GM12864 (cell line): ENCODE measurements at regions not wholly inside any gene's neighbourhood (a gene's known extent, or its start where the extent isn't known, plus 50 kb on each side); places are given as distances from the start of the nearest gene placed in this dataset.
A peak's percentile ranks its signal among the peaks of the same experiment; 100 is the strongest.

Experiments
- DNase-seq: peaks from one replicate; pipeline ENCODE4 v3.0.0-alpha.2; 2011; ENCODE audit warnings: low read depth
- H3K4me3 ChIP-seq: 2 replicates; pipeline ENCODE4 v1.5.1; 2011; ENCODE audit warnings: mild to moderate bottlenecking, low read depth, low read length, control low read depth
- TF ChIP-seq, protein P1 (sequence below): IDR thresholded peaks from 2 replicates; pipeline ENCODE4 v1.5.1; 2011; ENCODE audit warnings: low read depth, mild to moderate bottlenecking, moderate library complexity, low read length, control low read depth, inconsistent platforms; ENCODE audit errors: missing control alignments

DNA sequence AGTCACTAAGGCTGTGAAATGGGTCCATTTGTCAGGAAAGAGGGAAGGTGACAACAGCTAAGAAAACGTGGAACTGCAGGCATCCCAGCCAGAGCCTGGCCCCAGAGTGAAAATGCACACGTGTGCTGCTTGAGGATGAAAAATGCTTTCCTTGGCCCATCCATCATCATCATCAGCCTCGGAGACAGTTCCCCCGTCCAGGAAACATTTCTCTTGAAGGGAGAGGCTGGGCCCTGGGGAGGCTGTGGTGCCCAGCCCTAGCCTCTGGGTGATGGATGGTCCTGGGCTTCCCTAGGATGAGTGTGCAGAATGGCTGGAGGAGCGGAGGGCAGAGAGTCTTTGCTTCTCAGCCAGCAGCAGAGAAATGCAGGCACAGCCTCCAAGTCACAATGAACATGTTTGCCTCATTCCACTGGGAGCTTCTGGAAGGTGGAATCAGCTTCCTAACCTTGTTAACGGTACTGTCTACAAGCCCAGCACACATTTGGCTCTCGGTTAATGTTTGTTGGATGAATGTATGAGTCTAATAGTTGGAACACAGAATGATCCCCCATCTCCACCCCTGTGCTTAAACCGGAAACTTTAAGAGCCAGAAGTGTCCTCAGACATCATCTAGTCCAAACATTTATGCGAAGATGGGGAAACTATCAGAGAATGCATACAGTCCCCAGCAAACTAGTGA is 164.0 kb downstream of the RDH14 start:
- DNase-seq = no peak
- TF ChIP-seq, protein P1, sequence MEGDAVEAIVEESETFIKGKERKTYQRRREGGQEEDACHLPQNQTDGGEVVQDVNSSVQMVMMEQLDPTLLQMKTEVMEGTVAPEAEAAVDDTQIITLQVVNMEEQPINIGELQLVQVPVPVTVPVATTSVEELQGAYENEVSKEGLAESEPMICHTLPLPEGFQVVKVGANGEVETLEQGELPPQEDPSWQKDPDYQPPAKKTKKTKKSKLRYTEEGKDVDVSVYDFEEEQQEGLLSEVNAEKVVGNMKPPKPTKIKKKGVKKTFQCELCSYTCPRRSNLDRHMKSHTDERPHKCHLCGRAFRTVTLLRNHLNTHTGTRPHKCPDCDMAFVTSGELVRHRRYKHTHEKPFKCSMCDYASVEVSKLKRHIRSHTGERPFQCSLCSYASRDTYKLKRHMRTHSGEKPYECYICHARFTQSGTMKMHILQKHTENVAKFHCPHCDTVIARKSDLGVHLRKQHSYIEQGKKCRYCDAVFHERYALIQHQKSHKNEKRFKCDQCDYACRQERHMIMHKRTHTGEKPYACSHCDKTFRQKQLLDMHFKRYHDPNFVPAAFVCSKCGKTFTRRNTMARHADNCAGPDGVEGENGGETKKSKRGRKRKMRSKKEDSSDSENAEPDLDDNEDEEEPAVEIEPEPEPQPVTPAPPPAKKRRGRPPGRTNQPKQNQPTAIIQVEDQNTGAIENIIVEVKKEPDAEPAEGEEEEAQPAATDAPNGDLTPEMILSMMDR = no peak
- no peak overlapping the region for H3K4me3 ChIP-seq

DNA sequence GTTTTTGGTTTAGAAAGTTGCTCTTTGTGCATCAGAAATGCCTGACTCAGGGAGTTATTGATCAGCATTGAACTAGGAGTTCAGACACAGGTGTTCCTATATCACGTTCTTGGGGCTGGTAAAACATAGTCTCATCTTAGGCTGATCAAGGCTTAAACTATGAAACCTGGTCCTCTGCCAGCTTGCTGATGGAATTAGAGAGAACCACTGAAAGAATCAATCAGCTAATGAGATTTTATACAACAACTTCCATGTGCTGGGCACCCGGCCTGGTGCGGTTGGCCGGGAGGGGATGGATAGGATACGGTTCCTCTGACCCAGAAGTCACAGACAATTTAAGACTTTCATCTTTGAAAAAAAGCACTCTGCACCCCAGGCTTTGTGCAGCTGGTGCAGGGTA is 164.9 kb downstream of the RDH14 start:
- H3K4me3 ChIP-seq = no peak overlapping the region
- DNase-seq = no peak
- TF ChIP-seq, protein P1 = no peak

DNA sequence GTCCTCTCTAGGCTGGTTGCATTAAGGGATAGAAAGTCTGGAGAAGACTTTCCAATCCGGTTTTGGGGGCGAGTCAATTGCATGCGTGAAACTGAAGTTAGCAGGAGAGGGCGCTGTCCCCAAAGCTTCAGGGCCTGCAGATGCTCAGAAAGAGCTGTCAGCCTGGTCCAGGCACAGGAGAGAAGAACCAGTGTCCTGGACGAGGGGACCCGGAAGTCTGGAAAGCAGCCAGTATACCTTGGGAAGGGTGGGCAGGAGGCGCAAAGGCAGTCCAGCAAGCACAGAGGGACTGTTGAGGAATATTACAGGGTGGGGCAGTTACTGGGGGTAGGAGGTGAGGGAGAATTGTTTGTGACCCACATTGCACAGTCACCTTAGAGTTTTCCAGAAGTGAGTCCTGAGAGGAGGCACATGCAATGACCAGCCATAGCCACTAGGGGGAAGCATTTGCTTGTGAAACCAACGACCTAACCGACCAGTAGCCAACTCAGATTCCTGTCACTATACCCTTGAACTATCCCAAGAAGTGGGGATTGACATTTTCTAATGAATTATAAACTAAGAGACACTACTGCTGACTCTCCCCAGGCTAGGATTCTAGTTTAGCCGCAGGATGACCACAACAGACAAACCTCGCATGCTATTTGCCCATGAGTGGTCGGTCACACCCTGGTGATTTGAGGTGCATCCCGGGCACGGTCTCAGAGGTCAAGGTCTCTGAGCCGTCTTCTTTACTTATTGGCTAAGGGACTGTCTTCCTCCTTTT is 172.8 kb downstream of the RDH14 start:
- peak; percentile 18 for DNase-seq
- no peak overlapping the region for H3K4me3 ChIP-seq
- TF ChIP-seq, protein P1 = peak; percentile 100

DNA sequence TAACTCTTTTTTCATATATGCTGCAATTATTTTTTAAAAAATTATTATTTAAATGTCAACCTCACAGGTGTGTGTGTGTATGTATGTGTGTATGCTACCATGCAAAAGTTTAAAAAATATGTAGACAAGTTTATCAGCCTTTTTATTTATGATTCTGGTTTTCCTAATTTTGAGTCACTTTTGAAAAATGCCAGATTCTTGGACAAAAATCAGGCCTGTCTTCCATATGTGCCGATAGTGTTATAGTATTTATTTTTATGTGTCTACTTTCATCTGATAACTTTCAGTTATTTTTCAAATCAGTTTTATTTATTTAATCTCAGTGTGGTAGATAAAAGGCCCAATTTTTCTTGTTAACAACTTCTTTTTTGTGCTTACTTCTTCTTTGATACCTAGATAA is 176.2 kb downstream of the RDH14 start:
- TF ChIP-seq, protein P1 = no peak
- DNase-seq = no peak
- no peak overlapping the region for H3K4me3 ChIP-seq

DNA sequence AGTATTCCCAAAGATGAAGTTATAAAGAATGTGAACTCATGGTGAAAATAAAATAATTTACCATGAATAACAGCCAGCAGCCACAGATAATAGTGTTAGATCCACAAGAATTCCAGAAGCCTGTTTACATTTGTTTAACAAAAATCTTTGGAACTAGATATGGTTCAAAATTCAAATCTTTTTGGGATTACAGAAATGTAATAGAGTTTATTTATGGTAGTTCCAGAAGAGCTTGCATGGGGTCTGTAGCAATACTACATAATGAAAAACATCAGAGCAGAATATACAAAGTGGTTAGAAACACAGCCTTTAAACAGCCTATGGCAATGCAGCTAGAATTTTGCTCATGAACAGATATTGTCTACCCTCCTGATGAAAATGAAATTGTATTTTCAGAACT is 179.1 kb downstream of the RDH14 start:
- DNase-seq = no peak
- TF ChIP-seq, protein P1 = no peak
- no peak overlapping the region for H3K4me3 ChIP-seq

DNA sequence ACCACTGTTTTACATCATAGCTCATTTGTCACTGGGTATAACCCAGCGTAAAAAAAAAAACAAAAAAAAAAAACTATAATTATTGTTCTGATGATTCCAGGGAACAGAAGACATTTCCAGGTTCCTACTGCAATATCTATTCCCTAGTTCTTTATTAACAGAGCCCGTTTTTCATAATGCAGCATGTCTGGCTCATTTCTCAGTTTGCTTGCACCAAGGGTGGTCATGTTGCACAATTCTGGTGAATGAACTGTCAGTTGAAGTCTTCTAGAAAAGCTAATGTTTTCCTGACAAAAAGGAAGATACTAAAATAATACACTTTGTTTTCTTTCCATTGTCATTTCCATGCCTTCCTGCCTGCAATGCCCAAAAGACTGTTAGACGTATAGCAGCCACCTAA is 180.1 kb downstream of the RDH14 start:
- H3K4me3 ChIP-seq = no peak overlapping the region
- DNase-seq = no peak
- TF ChIP-seq, protein P1 = no peak
